ENCODE measurements at regions not wholly inside any gene's neighbourhood (a gene's known extent, or its start where the extent isn't known, plus 50 kb on each side); places are given as distances from the start of the nearest gene placed in this dataset.

- Histone ChIP-seq H3K27me3 (ENCODE audit: control insufficient read depth in 1 of 2, insufficient read depth in 2 of 2, low read length in 2 of 2) (no peaks in the 10 kb centered on the region), H3K27ac (ENCODE audit: extremely low read length, insufficient read depth, low read length) (no peak overlapping the region), H3K4me1 (ENCODE audit: insufficient read depth, low read length) (no peaks in the 10 kb centered on the region), H4K20me1 (ENCODE audit: insufficient read depth, low read length) (no peaks in the 10 kb centered on the region), H3K36me3 (replicated peaks in 1 of 2; ENCODE audit: control insufficient read depth in 1 of 2, insufficient read depth in 2 of 2, low read length in 2 of 2) (no peaks in the 10 kb centered on the region), H3K4me3 (replicated peaks in 1 of 3; ENCODE audit: insufficient read depth in 1 of 3, low read depth in 2 of 3, low read length in 3 of 3) (no peak overlapping the region), H3K4me2 (ENCODE audit: low read depth, low read length) (no peak overlapping the region), H2AFZ (ENCODE audit: low read length) (no peak overlapping the region), H3K9ac (ENCODE audit: insufficient read depth, low read depth, low read length) (no peak overlapping the region), H3K9me3 (ENCODE audit: low read length) (no peaks in the 10 kb centered on the region), H3K79me2 (ENCODE audit: insufficient read depth, low read length) (no peaks in the 10 kb centered on the region)
- intact Hi-C loops (cut with micrococcal nuclease; ENCODE audit: unreplicated experiment) (no loop called here), in situ Hi-C loops (cut with HindIII; ENCODE audit: extremely low pct_ligation_motif_present, low pct_unique_long_range_greater_than_20kb) (no loop called here)
- ATAC-seq = no peak
- no peak for FAIRE-seq
- no peak for DNase-seq (ENCODE audit: low spot score)
- POLR2A ChIA-PET = no interaction called here
- CTCF ChIA-PET (ENCODE audit: low intra/inter-chr PET ratio, low total read pairs) = no interaction called here
- no TSS peak for BruUV-seq (replicated peaks)
- TF ChIP-seq ONECUT2 (CRISPR knock-in tag; IDR thresholded peaks at IDR 0.05) = no peak
- WGBS (ENCODE audit: low lambda C conversion rate) = 0% methylated on average over 1 of the region's 1 CpG
These were observed 933.1 kb upstream of the LRRN3 start for GRCh38 chr7:110157631-110158362.

GRCh38 chr7:110168010-110168409 is 922.9 kb upstream of the LRRN3 start:
- Histone ChIP-seq H3K27me3 (ENCODE audit: control insufficient read depth in 1 of 2, insufficient read depth in 2 of 2, low read length in 2 of 2) (no peaks in the 10 kb centered on the region), H3K4me3 (replicated peaks in 1 of 3; ENCODE audit: insufficient read depth in 1 of 3, low read depth in 2 of 3, low read length in 3 of 3) (no peak overlapping the region), H3K4me2 (ENCODE audit: low read depth, low read length) (no peak overlapping the region), H3K27ac (ENCODE audit: extremely low read length, insufficient read depth, low read length) (no peak overlapping the region), H3K79me2 (ENCODE audit: insufficient read depth, low read length) (no peaks in the 10 kb centered on the region), H3K9ac (ENCODE audit: insufficient read depth, low read depth, low read length) (no peak overlapping the region), H3K9me3 (ENCODE audit: low read length) (no peaks in the 10 kb centered on the region), H3K4me1 (ENCODE audit: insufficient read depth, low read length) (no peaks in the 10 kb centered on the region), H4K20me1 (ENCODE audit: insufficient read depth, low read length) (no peaks in the 10 kb centered on the region), H2AFZ (ENCODE audit: low read length) (no peak overlapping the region), H3K36me3 (replicated peaks in 1 of 2; ENCODE audit: control insufficient read depth in 1 of 2, insufficient read depth in 2 of 2, low read length in 2 of 2) (no peaks in the 10 kb centered on the region)
- DNase-seq (ENCODE audit: low spot score) (no peak), FAIRE-seq (no peak), ATAC-seq (no peak)
- intact Hi-C loops (cut with micrococcal nuclease; ENCODE audit: unreplicated experiment) = no loop called here
- no TSS peak for BruUV-seq (replicated peaks)
- WGBS (ENCODE audit: low lambda C conversion rate) = 8% methylated on average over 3 of the region's 3 CpGs
- in situ Hi-C loops (cut with HindIII; ENCODE audit: extremely low pct_ligation_motif_present, low pct_unique_long_range_greater_than_20kb) = no loop called here
- ChIA-PET CTCF (ENCODE audit: low intra/inter-chr PET ratio, low total read pairs) (no interaction called here), POLR2A (no interaction called here)
- TF ChIP-seq NR0B2 (CRISPR knock-in tag; IDR thresholded peaks at IDR 0.05) (no peak), BCL6 (CRISPR knock-in tag; IDR thresholded peaks at IDR 0.05) (no peak), HOXD1 (CRISPR knock-in tag; IDR thresholded peaks at IDR 0.05) (no peak), TBL1XR1 (IDR thresholded peaks at IDR 0.05; ENCODE audit: borderline replicate concordance, low read length, partially characterized antibody) (no peak), HOXA5 (CRISPR knock-in tag; IDR thresholded peaks at IDR 0.05) (no peak), XRCC5 (optimal IDR thresholded peaks at IDR 0.05; ENCODE audit: low read length) (no peak), NFIC (IDR thresholded peaks at IDR 0.05; ENCODE audit: low read length) (no peak), SYNCRIP (IDR thresholded peaks at IDR 0.05; ENCODE audit: insufficient read depth, low read depth, low read length) (no peak), ZNF710 (CRISPR knock-in tag; IDR thresholded peaks at IDR 0.05; ENCODE audit: borderline replicate concordance) (no peak), ZNF20 (CRISPR knock-in tag; IDR thresholded peaks at IDR 0.05) (no peak), NR2F2 (IDR thresholded peaks at IDR 0.05; ENCODE audit: borderline replicate concordance, low read depth) (no peak)
- TF ChIP-seq, protein P1, sequence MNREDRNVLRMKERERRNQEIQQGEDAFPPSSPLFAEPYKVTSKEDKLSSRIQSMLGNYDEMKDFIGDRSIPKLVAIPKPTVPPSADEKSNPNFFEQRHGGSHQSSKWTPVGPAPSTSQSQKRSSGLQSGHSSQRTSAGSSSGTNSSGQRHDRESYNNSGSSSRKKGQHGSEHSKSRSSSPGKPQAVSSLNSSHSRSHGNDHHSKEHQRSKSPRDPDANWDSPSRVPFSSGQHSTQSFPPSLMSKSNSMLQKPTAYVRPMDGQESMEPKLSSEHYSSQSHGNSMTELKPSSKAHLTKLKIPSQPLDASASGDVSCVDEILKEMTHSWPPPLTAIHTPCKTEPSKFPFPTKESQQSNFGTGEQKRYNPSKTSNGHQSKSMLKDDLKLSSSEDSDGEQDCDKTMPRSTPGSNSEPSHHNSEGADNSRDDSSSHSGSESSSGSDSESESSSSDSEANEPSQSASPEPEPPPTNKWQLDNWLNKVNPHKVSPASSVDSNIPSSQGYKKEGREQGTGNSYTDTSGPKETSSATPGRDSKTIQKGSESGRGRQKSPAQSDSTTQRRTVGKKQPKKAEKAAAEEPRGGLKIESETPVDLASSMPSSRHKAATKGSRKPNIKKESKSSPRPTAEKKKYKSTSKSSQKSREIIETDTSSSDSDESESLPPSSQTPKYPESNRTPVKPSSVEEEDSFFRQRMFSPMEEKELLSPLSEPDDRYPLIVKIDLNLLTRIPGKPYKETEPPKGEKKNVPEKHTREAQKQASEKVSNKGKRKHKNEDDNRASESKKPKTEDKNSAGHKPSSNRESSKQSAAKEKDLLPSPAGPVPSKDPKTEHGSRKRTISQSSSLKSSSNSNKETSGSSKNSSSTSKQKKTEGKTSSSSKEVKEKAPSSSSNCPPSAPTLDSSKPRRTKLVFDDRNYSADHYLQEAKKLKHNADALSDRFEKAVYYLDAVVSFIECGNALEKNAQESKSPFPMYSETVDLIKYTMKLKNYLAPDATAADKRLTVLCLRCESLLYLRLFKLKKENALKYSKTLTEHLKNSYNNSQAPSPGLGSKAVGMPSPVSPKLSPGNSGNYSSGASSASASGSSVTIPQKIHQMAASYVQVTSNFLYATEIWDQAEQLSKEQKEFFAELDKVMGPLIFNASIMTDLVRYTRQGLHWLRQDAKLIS (CRISPR knock-in tag; IDR thresholded peaks at IDR 0.05) = no peak
